MM.1S (cell line): ENCODE measurements at regions not wholly inside any gene's neighbourhood (a gene's known extent, or its start where the extent isn't known, plus 50 kb on each side); places are given as distances from the start of the nearest gene placed in this dataset.

Source experiments
- DNase-seq: peaks from one replicate; pipeline ENCODE4 v3.0.0-alpha.2; 2015
- H2AFZ ChIP-seq: fragments of 300-600 bp; sonication (generic); 2 replicates; pipeline ENCODE4 v1.6.0; 2016; ENCODE audit warnings: antibody characterized with exemption, low read length
- H3F3A ChIP-seq: fragments of 300-600 bp; sonication (generic); 2 replicates; pipeline ENCODE4 v1.6.1; 2016; ENCODE audit warnings: mild to moderate bottlenecking, antibody characterized with exemption, low read length, moderate library complexity, mixed read lengths; ENCODE audit not compliant: insufficient read depth
- H3K27ac ChIP-seq: fragments of 300-600 bp; sonication (generic); 2 replicates; pipeline ENCODE4 v1.5.1; 2016; ENCODE audit warnings: mild to moderate bottlenecking, low read length
- H3K27me3 ChIP-seq: fragments of 300-600 bp; sonication (generic); replicated peaks from 2 replicates; pipeline ENCODE4 v1.6.0; 2016; ENCODE audit warnings: low read length; ENCODE audit not compliant: insufficient read depth
- H3K36me3 ChIP-seq: fragments of 300-600 bp; sonication (generic); replicated peaks from 2 replicates; pipeline ENCODE4 v1.6.1; 2016; ENCODE audit warnings: mild to moderate bottlenecking, low read length, mixed read lengths; ENCODE audit not compliant: insufficient read depth
- H3K4me1 ChIP-seq: fragments of 300-600 bp; sonication (generic); 2 replicates; pipeline ENCODE4 v1.6.1; 2016; ENCODE audit warnings: low read length, mixed read lengths
- H3K4me2 ChIP-seq: fragments of 300-600 bp; sonication (generic); 2 replicates; pipeline ENCODE4 v1.6.0; 2016; ENCODE audit warnings: low read depth, low read length
- H3K4me3 ChIP-seq: fragments of 300-600 bp; sonication (generic); 2 replicates; pipeline ENCODE4 v1.5.1; 2016; ENCODE audit warnings: low read length, mixed read lengths
- H3K79me2 ChIP-seq: fragments of 300-600 bp; sonication (generic); 2 replicates; pipeline ENCODE4 v1.6.1; 2016; ENCODE audit warnings: mixed run types, low read length, mixed read lengths
- H3K9ac ChIP-seq: fragments of 300-600 bp; sonication (generic); 2 replicates; pipeline ENCODE4 v1.6.1; 2016; ENCODE audit warnings: low read length, mixed read lengths
- H3K9me2 ChIP-seq: fragments of 300-600 bp; sonication (generic); replicated peaks from 2 replicates; pipeline ENCODE4 v1.6.1; 2016; ENCODE audit warnings: mild to moderate bottlenecking, low read length, mixed read lengths; ENCODE audit not compliant: insufficient read depth
- H3K9me3 ChIP-seq: fragments of 300-600 bp; sonication (generic); replicated peaks from 2 replicates; pipeline ENCODE4 v1.6.1; 2016; ENCODE audit warnings: mild to moderate bottlenecking, low read length, mixed read lengths; ENCODE audit not compliant: insufficient read depth
- H4K20me1 ChIP-seq: fragments of 300-600 bp; sonication (generic); 2 replicates; pipeline ENCODE4 v1.6.1; 2016; ENCODE audit warnings: mild to moderate bottlenecking, low read length, moderate library complexity, mixed read lengths; ENCODE audit not compliant: insufficient read depth
- EZH2 ChIP-seq: fragments of 300-600 bp; sonication (generic); optimal IDR thresholded peaks from 2 replicates; pipeline ENCODE3; 2017; ENCODE audit warnings: low read depth, mild to moderate bottlenecking, antibody characterized with exemption, low read length, mixed read lengths
- EZH2phosphoT487 ChIP-seq: fragments of 300-600 bp; sonication (generic); IDR thresholded peaks from 2 replicates; pipeline ENCODE4 v1.6.1; 2018; ENCODE audit warnings: antibody characterized with exemption, low read length
- TF ChIP-seq, protein P1 (sequence below): fragments of 300-600 bp; sonication (generic); IDR thresholded peaks from 2 replicates; pipeline ENCODE4 v1.5.1; 2016; ENCODE audit warnings: antibody characterized with exemption, low read length, mixed read lengths

DNA sequence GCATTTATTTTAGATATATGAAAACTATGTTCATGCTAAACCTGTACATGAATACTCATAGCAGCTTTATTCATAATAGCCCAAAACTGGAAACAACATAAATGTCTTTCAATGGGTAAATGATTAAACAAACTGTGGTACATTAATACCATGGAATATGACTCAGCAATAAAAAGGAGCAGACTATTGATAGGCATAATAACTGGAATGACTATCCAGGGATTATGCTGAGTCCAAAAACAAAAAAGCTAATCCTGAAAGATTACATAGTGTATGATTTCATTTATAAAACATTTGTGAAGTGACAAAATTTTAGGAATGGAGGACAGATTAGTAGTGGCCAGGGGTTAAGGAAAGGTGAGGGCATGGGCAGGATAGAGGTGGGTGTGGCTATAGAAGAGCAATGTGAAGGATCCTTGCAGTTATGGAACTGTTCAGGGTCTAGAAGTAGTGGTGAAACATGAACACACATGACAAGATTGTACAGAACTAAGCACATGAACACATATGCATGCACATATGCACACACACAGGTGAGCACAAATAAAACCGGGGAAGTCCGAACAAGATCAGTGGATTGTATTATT, 61.1 kb upstream of the CDKN3 start:
- Histone ChIP-seq H3K9me2 (no peaks in the 10 kb centered on the region), H3K4me2 (no peak overlapping the region), H2AFZ (no peak overlapping the region), H4K20me1 (no peaks in the 10 kb centered on the region), H3K9ac (no peak overlapping the region), H3K4me3 (no peak overlapping the region), H3K4me1 (no peaks in the 10 kb centered on the region), H3K36me3 (no peaks in the 10 kb centered on the region), H3K27me3 (no peaks in the 10 kb centered on the region), H3K9me3 (no peaks in the 10 kb centered on the region), H3K27ac (no peak overlapping the region), H3K79me2 (no peaks in the 10 kb centered on the region), H3F3A (no peaks in the 10 kb centered on the region)
- no peak for TF ChIP-seq EZH2
- no peak for DNase-seq

DNA sequence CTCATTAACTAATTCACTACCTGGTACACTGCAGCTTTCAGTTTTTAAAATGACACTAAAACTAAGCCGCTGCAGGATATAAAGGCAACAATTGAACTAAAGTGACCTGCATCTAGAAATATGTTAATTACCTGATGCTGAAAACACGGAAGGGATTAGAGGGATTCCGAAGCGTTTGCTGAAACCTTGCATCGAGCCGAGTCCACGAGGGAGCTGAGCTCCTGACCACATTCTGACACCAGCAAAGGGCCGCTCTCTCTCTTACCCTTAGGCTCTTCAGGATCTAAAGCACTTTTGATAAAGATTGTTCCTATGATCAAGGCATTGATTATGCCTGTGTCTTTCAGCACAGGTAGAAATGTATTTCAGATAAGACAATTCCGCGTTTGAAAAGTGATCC, 59.5 kb upstream of the CDKN3 start:
- Histone ChIP-seq H3K27me3 (no peaks in the 10 kb centered on the region), H3K79me2 (no peaks in the 10 kb centered on the region), H3K36me3 (no peaks in the 10 kb centered on the region), H3K4me2 (no peak overlapping the region), H3K9ac (no peak overlapping the region), H2AFZ (no peak overlapping the region), H3K9me3 (no peaks in the 10 kb centered on the region), H3K4me3 (no peak overlapping the region), H3K27ac (no peak overlapping the region), H3F3A (no peaks in the 10 kb centered on the region), H4K20me1 (no peaks in the 10 kb centered on the region), H3K4me1 (no peaks in the 10 kb centered on the region), H3K9me2 (no peaks in the 10 kb centered on the region)
- TF ChIP-seq EZH2 (no peak), EZH2phosphoT487 (no peak)
- TF ChIP-seq, protein P1, sequence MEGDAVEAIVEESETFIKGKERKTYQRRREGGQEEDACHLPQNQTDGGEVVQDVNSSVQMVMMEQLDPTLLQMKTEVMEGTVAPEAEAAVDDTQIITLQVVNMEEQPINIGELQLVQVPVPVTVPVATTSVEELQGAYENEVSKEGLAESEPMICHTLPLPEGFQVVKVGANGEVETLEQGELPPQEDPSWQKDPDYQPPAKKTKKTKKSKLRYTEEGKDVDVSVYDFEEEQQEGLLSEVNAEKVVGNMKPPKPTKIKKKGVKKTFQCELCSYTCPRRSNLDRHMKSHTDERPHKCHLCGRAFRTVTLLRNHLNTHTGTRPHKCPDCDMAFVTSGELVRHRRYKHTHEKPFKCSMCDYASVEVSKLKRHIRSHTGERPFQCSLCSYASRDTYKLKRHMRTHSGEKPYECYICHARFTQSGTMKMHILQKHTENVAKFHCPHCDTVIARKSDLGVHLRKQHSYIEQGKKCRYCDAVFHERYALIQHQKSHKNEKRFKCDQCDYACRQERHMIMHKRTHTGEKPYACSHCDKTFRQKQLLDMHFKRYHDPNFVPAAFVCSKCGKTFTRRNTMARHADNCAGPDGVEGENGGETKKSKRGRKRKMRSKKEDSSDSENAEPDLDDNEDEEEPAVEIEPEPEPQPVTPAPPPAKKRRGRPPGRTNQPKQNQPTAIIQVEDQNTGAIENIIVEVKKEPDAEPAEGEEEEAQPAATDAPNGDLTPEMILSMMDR, result no peak
- DNase-seq, result no peak

DNA sequence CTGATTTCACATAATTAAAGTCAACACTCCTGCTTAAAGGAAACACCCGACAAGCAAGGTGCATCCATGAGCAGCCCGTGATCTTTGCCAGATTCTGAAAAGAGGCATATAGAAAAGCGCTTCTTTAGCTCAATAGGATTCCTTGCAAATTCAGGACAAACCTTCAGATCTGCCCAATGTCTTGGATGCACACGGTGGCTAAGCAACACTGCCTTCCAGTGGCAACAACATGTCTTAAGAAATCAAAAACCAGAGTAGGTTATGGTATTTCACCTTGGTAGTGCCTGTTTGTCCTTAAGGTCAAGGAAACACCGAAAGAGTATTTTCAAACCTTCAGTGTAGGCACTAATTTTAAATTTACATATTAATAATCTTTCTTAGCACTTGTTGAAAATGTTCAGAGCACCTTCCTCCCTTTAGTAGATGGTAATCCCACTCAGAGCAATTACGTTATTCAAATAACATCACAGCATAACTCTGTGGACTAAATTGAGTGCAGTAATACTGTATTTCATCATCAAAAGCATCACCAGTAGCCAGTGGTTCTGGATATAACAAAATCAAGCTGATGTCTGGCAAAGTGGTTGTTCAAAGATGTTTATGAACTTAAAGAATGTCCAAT, 58.0 kb upstream of the CDKN3 start:
- Histone ChIP-seq H3K27me3 (no peaks in the 10 kb centered on the region), H3K4me3 (no peak overlapping the region), H4K20me1 (no peaks in the 10 kb centered on the region), H3K27ac (no peak overlapping the region), H3F3A (no peaks in the 10 kb centered on the region), H3K4me1 (no peaks in the 10 kb centered on the region), H3K9me2 (no peaks in the 10 kb centered on the region), H3K36me3 (no peaks in the 10 kb centered on the region), H3K4me2 (no peak overlapping the region), H3K9me3 (no peaks in the 10 kb centered on the region), H3K79me2 (no peaks in the 10 kb centered on the region), H2AFZ (no peak overlapping the region), H3K9ac (no peak overlapping the region)
- no peak for TF ChIP-seq EZH2
- TF ChIP-seq EZH2phosphoT487, result no peak
- TF ChIP-seq, protein P1, result peak; percentile 32
- peak; percentile 22 for DNase-seq

DNA sequence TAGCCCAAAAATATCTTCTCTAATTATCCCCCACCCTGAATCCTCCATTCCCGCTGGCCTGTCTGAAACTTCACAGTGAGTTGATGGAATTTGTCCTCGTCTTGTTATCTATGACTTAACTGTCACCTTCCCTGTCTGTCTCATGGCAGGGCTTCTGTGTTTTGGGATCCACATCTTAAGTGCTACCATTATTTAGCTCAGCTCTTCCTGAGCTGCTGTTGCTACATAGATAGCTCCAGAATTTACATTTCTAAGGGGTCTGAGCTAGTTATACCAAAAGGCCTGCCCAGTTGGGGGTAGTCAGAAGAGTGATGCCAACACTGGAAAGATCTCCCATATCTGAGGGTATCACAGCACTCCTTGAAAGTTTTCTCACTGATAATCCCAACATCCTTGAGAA, 57.0 kb upstream of the CDKN3 start:
- Histone ChIP-seq H3K4me3 (no peak overlapping the region), H3K27ac (no peak overlapping the region), H3F3A (no peaks in the 10 kb centered on the region), H3K79me2 (no peaks in the 10 kb centered on the region), H3K36me3 (no peaks in the 10 kb centered on the region), H2AFZ (no peak overlapping the region), H3K9ac (no peak overlapping the region), H3K9me2 (no peaks in the 10 kb centered on the region), H3K27me3 (no peaks in the 10 kb centered on the region), H3K4me2 (no peak overlapping the region), H4K20me1 (no peaks in the 10 kb centered on the region), H3K9me3 (no peaks in the 10 kb centered on the region), H3K4me1 (no peaks in the 10 kb centered on the region)
- DNase-seq, result no peak
- TF ChIP-seq, protein P1, result no peak
- TF ChIP-seq EZH2 (no peak), EZH2phosphoT487 (no peak)
